GM19395 (cell line): ENCODE measurements at regions not wholly inside any gene's neighbourhood (a gene's known extent, or its start where the extent isn't known, plus 50 kb on each side); places are given as distances from the start of the nearest gene placed in this dataset.

ENCODE experiments used
- ATAC-seq: cut with Tn5 transposase; IDR thresholded peaks from one replicate; pipeline ENCODE4 v1.9.1; 2021; ENCODE audit warnings: mild to moderate bottlenecking, moderate library complexity; ENCODE audit not compliant: unreplicated experiment

- no peak for ATAC-seq
Measured at GRCh38 chr5:145221416-145221815, 613.7 kb downstream of the PRELID2 start.

DNA sequence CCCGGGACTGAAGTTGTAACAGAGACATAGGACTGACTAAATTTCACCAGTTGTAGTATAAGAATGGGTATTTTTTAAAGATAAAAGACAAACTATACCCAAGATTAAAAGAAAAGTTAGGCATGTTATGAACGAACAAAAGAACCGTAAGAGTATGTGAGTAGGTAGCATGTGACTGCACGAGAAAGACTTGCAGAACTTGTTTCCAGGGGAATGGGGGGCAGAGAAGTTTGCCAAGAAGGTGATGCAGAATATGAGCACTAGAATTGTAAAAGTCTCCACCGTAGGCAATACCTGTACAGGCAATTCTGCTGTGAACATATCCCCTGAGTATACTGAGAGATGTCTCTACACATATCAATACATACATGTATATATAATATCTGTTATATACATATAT is 614.7 kb downstream of the PRELID2 start:
- ATAC-seq = no peak

- no peak for ATAC-seq
Measured at GRCh38 chr5:145218982-145219381, 616.2 kb downstream of the PRELID2 start.

DNA sequence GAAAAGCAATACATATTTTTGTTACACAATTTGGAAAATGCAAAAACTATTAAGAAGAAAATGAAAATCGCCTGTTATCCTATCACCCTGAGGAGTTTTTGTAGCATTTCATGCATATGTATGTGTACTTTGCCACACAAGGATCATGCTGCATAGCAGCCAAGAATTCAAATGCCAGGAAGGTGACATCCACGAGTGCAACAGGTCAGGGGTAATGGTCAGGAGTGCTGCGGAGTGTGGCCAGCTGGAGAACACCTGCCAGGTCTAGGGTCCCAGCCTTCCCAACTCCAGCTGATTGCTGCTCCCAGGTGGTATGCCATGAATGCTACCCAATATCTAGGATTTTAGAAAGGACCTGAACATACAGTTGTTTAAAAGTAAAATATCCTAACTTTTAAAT is 617.1 kb downstream of the PRELID2 start:
- no peak for ATAC-seq

DNA sequence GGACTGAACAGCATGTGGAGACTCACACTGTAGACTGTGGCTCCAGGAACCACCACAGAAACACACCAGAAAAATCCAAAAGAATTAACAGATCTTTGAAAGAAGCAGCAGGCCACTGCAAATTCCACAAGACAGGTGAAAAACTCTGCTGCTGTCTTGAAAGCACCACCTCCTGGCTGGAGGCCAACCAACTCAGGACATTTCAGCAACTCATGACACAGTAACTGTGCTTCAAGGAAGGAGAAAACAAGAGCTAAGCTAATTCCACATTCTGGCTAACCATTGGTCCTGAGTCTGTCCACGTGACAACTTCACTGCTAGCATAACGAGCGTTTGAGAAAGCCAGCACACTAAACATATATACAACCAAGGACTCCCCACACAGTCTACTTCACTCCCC is 625.1 kb downstream of the PRELID2 start:
- ATAC-seq = no peak

GRCh38 chr5:145205546-145205945 is 629.6 kb downstream of the PRELID2 start:
- no peak for ATAC-seq

GRCh38 chr5:145204743-145205142 is 630.4 kb downstream of the PRELID2 start:
- no peak for ATAC-seq

GRCh38 chr5:145203193-145203592 is 631.9 kb downstream of the PRELID2 start:
- no peak for ATAC-seq

GRCh38 chr5:145198525-145199260 is 636.4 kb downstream of the PRELID2 start:
- no peak for ATAC-seq

- no peak for ATAC-seq
Measured at GRCh38 chr5:145189746-145190145, 645.4 kb downstream of the PRELID2 start.

GRCh38 chr5:145180371-145180770 is 654.8 kb downstream of the PRELID2 start:
- no peak for ATAC-seq

DNA sequence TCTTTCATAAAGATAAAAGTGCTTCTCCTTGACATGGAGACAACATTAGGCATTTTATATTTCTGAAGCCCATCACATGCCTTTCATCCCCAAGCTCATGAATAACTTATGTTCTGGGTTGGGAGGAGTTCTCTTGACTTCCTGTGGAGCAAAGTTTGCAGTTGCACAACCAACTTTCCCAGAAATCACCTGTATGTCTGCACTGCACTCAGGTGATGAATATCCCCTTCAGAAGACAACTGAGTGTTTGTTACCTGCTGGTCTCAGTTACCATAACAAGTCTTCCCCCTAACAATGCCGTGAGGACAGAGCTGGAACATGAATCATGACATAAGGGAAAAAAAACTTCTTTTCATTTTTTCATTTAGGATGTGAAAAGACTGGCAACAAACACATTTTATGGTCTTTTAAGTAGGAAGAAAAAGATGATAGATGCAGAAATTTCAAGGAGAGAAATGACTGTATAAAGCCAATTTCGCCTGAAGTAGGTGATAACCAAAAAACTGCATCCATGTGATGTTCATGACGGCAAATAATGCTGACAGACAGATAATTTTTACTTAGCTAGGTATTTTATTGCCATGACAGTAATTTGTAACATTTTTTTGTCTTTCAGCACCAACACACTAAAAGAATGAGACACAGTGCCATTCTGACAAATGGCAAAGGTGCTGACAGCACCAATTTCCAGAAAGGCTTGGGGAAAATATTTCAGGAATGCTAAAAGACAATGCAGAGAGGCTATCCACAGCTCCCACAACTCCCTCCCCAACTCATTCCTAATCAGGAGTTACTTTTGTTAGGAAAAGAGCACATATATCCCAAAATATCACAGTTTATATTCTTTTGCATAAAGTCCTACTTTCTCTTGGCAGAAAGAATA is 656.3 kb downstream of the PRELID2 start:
- ATAC-seq = no peak

DNA sequence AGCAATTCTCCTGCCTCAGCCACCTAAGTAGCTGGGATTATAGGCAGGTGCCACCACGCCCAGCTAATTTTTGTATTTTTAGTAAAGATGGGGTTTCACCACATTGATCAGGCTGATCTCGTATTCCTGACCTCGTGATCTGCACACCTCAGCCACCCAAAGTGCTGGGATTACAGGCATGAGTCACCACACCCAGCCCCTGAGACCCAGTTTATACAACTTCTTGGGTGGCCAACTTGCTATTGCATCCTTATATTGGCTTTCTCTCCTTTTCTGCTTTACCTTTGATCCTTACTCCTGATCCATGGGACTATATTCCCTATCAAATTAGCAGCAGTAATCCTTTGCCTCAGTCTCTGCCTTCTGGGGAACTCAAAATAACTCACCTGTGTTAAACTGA is 659.1 kb downstream of the PRELID2 start:
- ATAC-seq = no peak

GRCh38 chr5:145166110-145166509 is 669.0 kb downstream of the PRELID2 start:
- ATAC-seq = no peak

DNA sequence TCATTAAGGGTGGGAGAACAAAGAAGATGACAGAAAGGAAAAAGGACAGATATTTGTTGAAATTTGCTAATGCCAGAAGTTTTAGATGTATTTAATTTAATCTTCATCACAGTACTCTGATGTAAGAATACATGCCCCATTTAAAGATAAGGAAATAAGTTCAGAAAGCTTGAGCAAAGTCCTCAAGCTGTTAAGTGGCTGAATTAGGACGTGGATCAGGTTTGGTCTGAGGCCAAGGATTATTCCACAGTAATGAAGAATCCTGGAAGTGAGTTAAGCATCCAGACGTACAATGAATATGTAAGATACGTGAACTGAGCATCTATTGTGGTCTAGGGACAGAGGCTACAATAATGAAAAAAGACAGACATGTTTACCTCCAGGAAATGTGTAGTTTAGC is 671.3 kb downstream of the PRELID2 start:
- no peak for ATAC-seq

- ATAC-seq = no peak
Measured at GRCh38 chr5:145162626-145163025, 672.5 kb downstream of the PRELID2 start.

DNA sequence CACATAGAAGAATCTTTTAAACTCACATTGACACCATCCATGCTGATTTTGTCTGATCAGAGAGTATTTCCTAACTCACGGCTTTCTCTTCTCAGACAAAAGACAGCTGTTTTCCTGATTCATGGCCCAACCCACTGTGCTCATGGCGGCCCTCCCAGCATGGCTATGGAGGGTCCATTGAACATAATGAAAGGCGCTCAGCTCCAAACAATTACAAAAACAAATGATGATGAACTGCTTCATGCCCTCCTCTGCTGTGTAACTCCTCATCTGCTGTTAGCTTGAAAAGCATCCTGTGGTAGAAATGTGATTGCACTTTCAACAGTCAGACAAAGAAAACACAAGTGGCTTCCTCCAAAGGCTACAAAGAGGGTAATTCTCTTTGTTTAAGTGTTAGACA is 673.8 kb downstream of the PRELID2 start:
- no peak for ATAC-seq

GRCh38 chr5:145160679-145161078 is 674.5 kb downstream of the PRELID2 start:
- ATAC-seq = no peak

GRCh38 chr5:145158730-145159129 is 676.4 kb downstream of the PRELID2 start:
- ATAC-seq = no peak

DNA sequence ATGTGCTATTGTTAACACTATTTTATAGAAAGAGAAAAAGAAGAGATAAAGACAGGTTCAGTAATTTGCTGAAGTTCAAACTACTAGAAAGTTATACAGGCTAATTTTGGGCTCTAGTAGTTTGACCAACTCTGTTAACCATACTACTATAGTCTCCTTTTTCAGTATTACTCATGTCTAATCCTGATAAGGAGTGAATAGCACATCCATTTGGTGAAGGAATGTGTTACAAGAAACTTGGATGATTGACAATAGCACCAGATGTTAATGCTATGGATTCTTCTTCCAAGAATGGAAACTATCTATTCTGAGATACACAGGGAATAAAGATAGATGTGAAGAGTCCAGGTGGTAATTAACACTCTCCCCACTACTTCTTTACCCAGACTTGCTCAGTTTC is 677.3 kb downstream of the PRELID2 start:
- no peak for ATAC-seq

- no peak for ATAC-seq
Measured at GRCh38 chr5:145141534-145141933, 693.6 kb downstream of the PRELID2 start.

DNA sequence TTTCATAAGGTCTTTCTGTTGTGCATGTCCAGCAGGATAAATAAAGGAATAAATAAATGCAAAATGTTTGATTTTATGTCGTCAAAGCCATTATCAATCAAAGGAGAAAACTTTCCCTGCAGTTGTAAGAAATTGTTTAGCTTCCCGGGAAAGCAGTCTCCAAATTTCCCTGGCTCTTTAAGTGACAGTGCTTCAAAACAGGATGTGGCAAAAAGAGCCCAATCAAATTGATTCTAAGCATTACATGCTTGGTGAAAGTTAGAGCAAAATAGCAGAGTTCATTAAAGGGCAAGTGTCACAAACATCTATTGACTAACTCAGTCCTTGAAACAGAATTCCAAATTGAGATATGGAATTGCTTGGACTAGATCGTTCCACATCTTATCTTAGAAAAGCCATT is 704.1 kb downstream of the PRELID2 start:
- ATAC-seq = no peak
